HG02973 (cell line): ENCODE measurements at regions not wholly inside any gene's neighbourhood (a gene's known extent, or its start where the extent isn't known, plus 50 kb on each side); places are given as distances from the start of the nearest gene placed in this dataset.
"Not testable (repeated sequence)": the region's sequence is repeated elsewhere in the genome, so short reads cannot be mapped to it uniquely, and the experiment has no call there.

Experiments used
- ATAC-seq: cut with Tn5 transposase; IDR thresholded peaks from one replicate; pipeline ENCODE4 v1.9.1; 2021; ENCODE audit warnings: moderate library complexity; ENCODE audit not compliant: unreplicated experiment

DNA sequence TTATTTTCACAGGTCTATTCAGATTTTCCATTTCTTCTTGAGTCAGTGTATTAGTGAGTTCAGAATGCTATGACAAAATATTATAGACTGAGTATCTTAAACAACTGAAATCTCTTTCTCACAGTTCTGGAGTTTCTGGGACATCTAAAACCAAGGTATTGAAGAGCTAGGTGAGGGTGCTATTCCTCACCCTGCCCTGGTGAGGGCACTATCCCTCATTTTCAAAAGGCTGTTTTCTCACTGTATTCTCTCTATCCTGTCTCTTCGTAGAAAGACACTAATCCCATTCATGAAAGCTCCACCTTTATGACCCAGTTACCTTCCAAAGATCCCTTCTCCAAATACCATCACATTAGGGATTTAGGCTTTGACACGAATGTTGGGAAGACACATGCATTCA lies 1617.1 kb downstream of the PCDH9 start:
- no peak for ATAC-seq

DNA sequence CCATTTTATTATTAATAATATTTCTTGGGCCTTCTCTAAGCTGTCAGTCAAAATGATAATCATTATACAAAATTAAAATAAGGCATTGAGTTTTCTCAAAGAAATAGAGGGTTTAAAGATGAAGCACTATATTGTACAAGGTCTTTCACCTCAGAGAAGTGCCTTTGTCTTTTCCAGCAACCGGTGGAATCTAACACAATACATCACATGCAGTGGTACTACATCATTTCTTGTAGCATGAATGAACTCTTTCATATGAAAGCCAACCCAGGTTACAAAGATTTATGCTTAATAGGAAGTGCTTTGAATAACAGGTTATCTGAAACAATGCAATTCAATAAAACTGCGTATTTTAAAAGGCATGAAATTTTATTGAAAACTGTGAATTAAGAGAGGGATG lies 1620.8 kb downstream of the PCDH9 start:
- ATAC-seq, result no peak

DNA sequence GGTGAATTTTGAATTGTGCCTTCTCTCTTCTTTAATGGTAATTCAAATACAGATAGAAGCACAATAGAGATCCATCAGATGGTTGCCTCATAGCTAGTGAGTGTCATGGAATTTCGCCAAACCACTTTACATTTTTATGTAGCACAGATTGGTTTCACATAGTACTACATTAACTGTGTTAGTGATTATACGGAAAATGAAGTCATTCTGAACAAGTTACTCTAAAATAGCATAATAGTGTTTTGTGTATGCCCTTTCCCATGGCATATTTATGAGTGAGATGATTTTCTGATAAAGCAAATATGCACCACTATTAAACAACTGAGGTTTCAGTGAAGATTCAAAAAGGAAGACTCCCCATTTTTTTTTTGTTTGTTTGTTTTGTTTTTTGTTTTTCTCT lies 1623.5 kb downstream of the PCDH9 start:
- no peak for ATAC-seq

DNA sequence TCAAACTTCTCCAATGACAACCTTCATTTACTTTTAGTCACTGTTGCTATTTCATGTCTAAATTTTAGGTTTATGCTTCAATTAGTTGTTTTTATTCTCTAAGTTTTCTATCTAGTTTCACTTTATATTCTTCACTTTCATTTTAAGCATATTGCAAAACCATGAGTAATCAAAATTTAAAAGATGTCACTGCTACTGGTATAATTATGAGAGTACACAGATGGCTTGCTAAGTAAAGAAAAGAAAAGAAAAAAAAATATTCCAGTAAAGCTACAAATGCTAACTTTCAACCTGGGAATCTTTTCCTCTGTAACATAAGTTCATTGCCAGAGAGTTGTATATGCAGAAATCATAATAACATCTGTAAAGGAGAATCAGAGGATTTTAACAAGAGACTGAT lies 1624.7 kb downstream of the PCDH9 start:
- no peak for ATAC-seq

DNA sequence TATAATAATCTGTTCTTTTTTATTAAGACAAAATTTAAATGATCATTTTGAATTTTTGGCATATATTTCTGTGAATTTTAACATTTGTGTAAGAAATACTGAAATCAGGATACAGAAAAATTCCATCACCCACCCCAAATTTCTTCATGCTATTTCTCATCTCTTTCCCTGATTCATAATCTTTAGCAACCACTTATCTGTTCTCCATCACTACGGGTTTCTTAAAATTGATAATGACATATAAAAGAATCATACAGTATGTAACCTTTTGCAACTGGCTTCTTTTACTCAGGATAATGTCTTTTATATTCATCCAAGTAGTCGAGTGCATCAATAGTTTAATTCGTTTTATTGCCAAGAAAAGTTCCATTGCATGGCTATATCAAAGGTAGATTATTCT lies 1627.0 kb downstream of the PCDH9 start:
- no peak for ATAC-seq

DNA sequence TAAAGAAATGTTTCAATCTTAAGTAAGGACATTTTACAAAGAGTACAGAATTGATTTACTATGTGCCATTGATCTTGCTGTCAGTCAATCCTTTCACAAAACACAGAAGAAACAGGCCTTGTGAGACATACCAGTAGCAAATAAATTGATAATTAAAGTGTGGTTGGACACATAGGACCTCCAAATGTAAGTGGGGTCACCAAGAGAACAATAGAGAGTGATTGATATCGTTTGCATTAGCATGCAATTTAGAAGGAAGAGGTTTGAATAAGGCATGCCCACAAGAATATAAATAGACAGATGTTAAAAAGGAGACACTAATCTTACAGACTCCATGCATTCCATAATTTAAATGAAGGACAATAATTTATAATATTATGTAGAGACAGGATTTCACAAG lies 1628.3 kb downstream of the PCDH9 start:
- no peak for ATAC-seq

DNA sequence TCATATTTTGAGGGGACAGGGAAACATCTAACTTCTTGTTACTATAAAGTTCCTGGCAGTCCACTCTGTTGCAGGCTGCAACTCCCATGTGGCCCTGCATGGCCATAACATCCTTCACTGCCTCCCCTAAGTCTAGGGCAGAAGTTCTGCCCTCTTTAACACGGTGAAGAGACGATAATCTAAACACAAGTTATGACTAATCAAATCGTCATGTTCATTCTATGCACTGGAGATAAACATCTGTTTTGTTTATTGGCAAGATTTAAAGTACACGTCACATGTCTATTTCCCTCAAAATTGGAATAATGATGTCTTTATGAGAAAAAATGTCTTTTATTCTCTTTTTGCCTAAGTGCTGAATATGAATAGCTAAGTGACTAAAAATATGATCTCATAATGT lies 1629.4 kb downstream of the PCDH9 start:
- no peak for ATAC-seq

DNA sequence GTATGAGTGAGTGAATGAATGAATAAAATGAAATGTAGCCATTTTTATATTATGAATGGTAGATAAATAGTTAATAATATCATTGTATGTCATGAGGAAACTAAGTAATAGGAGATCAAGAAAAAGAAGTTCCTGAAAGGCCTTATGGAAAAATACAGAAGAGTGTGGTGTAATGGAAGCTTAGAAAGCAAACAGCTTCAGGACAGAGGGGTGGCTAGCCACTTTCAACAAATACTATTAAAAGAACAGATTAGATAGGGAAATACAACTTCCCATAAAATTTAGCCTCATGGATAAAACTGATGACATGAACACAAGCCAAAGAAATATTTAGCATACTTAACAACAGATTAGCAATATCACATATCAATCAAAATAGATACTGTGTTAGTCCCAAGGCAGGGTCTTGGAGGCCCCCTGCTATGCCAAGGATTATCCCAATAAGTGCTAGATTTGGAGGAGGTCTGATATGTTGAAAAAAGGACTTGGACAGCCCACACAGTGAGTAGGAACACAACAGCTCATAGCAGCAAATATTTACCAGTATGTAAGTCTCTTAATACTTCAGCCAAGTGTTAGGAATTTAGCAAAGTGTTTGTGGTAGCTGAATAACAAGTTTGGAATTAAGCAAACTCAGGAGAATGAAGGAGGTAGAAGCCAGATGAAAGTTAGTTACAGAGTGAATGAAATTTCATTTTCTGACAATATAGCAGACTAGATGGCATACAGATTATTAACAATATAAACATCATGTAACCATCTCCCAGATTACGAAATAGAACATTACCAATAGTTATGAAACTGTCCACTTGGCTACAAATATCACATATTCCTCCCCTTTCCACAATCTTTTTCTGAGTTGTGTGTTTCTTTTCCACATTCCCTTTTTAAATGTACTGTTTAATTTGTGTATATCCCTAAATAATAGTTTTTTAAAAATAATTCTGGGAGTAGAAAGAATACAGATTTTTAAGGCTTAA lies 1632.0 kb downstream of the PCDH9 start:
- no peak for ATAC-seq

DNA sequence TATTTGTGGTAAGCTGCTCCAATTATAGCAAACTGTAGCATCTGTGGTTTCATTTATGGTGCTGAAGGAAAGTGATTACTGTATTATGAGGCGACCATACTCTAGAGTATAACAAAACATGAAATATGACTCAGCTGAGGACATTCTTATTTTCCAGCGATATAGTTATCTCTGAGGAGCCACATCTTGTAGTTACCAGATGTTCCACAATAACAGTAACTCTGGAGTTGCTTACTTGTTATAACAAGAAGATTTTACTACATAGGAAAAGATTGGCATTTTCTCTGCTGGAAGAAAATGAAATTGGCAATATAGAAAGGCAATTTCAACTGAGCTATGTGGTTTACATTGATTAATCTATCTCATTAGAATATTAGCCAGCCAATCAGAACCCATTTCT lies 1634.2 kb downstream of the PCDH9 start:
- no peak for ATAC-seq

DNA sequence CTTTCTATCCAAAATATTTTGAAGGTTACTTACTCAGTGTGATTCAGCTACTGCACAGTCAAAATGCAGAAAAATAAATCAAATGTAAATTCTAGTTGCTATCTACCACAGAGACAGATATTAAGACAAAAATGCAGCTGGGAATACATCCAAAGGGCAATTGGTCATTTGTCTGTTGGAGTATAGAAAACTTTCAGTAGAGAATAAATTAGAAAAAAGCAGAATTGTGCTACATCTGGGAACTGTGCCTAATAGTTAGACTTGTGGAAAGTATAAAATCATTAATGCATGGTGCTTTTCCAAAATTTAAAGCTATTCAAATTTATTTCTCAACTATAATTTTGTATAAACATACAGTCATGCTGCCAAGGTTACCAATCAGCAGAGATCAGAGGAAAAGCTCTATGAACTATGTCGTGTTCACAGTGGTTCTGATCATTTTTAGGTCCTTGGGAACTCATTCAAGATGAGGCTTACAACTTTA lies 1635.8 kb downstream of the PCDH9 start:
- no peak for ATAC-seq

DNA sequence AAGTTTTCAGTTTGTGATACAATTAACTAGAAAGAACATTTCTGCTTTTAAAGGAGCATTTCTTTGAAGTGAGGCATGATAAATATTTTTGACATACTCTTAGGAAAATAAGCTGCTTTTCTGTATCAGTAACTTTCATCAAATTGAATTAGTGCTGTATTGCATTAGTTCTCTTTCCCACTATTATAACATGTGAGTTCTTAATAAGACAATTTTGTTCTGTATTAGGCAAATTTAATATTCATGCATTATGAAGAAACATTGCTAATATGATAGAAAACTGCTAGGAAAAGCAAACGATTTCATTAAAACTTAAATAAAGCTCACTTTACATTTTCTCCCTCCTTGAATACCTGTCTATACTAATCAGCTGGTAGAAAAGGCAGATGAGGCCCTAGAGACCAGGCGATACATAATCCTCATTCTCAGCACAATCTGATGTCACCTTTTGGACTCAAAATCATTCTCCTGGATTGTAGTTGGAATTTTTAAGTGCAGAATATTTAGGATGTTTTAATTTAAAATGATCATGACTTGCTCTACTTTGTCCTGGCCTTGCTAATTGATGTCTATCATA lies 1636.8 kb downstream of the PCDH9 start:
- ATAC-seq, result no peak

DNA sequence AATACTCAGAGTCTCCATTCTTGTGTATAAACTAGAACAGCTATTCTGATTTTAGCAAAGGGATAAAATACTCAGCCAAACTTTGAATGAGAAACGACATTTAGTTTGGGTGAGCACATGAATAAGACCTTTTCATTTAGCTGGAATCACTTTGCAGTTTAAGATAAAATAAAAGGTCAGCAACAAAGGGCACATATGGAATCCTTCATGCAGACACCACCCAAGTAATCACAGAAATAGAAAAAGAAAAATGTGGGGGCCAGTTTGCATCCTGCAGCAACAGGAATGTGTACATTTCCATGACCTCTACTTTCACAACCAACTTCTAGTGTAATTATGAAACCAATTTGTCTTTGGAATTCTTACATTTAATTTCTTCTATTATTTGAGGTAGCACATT lies 1637.4 kb downstream of the PCDH9 start:
- ATAC-seq, result no peak

DNA sequence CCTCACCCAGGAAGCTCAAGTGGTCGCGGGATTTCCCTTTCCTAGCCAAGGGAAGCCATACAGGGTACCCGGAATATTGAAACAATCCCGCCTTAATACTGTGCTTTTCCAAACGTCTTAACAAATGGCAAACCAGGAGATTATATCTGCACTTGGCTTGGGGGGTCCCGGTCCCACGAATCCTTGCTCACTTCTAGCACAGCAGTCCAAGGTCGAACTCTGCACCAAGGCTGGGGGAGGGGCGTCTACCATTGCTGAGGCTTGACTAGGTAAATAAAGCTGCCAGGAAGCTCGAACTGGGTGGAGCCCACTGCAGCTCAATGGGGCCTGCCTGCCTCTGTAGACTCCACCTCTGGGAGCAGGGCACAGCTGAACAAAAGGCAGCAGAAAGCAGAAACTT lies 1644.8 kb downstream of the PCDH9 start:
- ATAC-seq, result no peak

DNA sequence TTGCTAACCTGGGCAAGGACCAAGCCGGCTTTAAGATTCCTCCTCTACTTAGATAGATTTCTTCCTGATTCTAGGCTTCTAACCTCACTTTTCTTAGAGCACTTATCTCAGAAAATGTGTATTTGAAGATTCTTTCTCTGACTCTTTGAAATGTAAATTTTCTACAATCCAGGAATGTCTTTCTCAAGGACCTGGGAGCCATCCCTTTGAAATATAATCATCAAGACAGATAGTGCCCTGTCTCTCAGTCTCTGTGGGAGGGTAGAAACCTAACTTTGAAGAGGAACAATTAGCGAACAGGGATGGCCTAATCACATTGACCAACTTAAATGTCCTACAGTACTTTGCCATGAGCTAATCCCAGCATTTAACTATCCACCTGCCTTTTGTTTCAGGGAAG lies 1646.0 kb downstream of the PCDH9 start:
- no peak for ATAC-seq

DNA sequence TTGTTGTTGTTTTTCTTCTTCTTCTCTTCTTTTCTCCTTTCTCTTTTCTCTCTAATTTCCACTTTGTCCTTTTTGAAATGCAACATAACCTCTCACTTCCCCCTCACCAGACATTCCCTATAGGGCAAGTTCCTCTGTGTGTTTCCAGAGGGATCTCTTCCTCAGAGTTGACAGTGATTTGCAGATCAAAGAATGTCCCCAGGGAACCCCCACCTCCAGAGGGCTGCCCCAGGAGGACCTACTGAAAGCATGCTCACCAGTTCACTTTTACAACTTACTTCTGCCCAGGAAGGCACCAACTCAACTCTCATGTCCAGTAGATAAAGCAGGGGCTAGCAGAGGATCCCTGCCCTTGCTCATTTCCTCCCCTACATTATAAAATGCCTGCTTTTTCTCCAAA lies 1648.0 kb downstream of the PCDH9 start:
- no peak for ATAC-seq

DNA sequence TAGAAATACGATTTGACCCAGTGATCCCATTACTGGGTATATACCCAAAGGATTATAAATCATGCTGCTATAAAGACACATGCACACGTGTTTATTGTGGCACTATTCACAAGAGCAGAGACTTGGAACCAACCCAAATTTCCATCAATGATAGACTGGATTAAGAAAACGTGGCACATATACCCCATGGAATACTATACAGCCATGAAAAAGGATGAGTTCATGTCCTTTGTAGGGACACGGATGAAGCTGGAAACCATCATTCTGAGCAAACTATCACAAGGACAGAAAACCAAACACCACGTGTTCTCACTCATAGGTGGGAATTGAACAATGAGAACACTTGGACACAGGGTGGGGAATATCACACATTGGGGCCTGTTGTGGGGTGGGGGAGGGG lies 1665.6 kb downstream of the PCDH9 start:
- ATAC-seq, result not testable (repeated sequence)

DNA sequence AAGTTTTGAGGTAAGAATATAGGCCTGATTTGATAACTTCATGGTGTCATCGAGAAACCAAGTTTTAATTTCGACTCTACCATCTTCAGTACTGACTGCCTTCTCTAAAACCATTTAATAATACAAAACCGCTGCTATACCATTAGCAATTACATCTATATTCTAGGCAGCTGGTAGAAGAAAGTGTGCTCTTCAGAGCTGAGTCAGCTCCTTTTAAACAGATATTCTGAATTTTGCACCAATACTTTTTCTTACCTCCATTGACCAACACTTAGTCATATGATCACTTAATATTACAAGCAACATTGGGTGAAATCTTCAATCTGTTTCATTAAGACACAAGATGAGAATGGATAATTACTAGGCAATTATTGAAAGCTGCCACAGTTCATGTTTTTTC lies 1667.8 kb downstream of the PCDH9 start:
- ATAC-seq, result no peak

DNA sequence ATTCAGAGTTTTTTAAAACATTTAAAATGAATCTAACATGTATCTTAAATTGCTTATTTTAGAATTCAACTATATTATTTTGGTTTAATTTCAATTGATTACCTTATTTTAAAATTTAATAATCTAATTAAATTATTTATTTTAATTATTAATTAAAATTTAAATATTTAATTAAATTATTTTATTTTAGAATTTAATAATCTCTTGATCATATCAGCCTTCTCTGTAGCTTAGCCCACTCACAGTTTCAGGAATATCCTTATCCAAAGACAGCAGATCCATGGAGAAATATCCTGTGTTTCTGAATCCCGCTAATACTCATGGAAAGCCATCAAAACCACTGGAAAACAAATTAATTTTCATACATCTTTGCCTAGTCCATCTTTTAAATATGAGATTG lies 1669.2 kb downstream of the PCDH9 start:
- ATAC-seq, result no peak

DNA sequence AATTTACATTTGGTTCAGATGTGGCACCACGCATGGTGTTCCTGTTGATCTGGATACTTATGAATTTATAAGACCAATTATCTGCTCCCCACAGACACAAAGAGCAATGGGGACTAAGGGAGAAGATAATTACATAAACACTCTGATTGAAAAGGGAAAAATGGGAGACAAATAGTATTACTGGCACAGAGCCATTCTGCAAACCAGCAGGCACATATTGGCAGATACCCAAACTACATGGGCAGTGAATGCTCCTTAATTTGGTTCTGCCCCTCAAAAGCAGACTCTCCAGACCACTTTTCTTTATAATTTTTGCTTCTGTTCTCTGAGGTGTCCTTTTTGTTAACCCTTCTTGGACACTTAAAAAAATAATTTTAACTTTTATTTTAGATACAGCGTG lies 1674.2 kb downstream of the PCDH9 start:
- ATAC-seq, result no peak

DNA sequence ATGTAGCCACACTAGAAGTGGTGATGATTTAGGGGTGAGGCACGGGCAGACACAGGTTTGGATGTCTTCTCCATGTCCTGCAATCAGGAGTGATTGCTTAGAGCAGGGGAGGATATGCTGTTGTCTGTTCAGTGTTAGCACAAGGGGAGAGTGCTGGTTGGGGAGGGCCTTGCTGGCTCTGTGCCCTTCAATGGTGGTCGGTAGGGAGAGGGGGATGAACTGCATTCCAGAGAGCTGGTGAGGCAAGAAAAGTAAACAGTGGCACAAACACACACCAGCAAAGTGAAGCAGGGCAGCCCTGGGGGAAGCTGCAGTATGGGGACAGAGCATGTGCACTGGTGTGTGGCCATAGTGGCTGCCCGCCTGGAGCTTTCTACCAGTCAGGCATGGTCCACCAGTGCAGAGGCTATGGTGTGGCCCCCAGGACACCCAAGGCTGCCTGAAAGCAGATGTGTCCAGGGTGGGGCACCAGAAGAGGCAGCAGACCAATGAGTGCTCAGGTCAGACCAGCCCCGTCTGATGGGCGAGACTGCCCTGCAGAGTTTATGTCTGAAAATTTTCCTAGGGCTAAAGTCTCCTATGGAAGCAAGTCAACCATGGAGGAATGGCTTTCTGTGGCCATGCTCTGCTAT lies 1676.9 kb downstream of the PCDH9 start:
- no peak for ATAC-seq

DNA sequence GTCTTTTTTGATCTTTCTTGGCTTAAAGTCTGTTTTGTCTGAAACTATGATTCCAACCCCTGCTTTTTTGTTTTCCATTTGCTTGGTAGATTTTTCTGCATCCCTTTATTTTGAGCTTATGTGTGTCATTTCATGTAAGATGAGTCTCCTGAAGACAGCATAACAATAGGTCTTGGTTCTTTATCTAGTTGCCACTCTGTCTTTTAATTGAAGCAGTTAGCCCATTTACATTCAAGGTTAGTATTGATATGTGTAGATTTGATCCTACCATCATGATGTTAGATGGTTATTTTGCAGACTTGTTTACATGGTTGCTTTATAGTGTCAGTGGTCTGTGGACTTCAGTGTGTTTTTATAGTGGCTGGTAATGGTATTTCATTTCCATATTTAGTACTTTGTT lies 1678.9 kb downstream of the PCDH9 start:
- no peak for ATAC-seq

DNA sequence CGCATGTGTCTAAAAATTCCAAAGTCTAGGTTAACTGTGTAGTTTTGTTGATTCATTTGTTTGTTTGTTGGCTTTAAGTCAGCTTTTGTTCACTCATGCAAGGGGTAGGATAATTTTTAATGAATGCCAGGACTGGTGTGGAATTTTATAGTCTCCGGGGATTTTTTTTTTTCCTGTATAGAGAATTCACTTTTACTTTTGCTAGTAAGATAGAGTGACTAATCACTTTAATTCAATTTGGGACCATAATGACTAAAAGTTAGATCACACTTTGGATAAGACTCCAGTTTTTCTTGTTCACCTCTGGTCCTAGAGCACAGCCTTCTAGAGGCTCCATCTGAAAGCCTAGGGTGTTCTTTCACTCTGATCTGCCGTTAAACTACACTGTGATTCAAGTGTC lies 1690.0 kb downstream of the PCDH9 start:
- ATAC-seq, result no peak
